ENCODE measurements at regions not wholly inside any gene's neighbourhood (a gene's known extent, or its start where the extent isn't known, plus 50 kb on each side); places are given as distances from the start of the nearest gene placed in this dataset.

DNA sequence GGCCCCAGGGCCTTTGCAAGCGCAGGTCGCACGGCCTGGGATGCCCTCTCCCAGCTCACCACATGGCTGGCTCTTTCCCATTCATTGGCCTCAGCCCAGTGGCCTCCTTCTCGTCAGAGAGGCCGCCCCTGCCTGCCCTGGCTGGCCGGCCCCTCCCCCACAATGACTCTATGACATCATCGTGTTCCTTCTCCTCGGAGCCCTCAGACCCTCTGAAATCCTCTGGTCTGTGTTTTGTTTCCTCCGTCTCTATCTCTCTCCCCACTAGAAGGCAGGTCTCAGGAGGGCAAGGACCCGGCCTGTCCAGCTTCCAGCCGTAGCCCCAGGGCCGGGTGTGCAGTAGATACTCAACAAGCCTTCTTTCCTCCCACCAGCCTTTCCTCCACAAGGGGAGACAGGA, 164.8 kb upstream of the FOXF1 start:
- Histone ChIP-seq H3K27ac (no peak overlapping the region), H3K4me3 (no peak overlapping the region), H3K9me3 (no peaks in the 10 kb centered on the region), H3K4me1 (no peaks in the 10 kb centered on the region), H3K4me2 (no peak overlapping the region)
- TF ChIP-seq RAD21 (conservative IDR thresholded peaks at IDR 0.05 in 1 of 2, IDR thresholded peaks at IDR 0.05 in 1 of 2) (no peak), POLR2AphosphoS2 (conservative IDR thresholded peaks at IDR 0.05; ENCODE audit: low read length) (no peak), CHD2 (IDR thresholded peaks at IDR 0.05; ENCODE audit: low read length, partially characterized antibody) (no peak), NFE2L2 (conservative IDR thresholded peaks at IDR 0.05; ENCODE audit: low read length) (no peak), ESRRA (IDR thresholded peaks at IDR 0.05; ENCODE audit: borderline replicate concordance, low read length) (no peak), HEYL (CRISPR knock-in tag; IDR thresholded peaks at IDR 0.05) (no peak), EHF (CRISPR knock-in tag; IDR thresholded peaks at IDR 0.05) (no peak), JUN (IDR thresholded peaks at IDR 0.05) (no peak), ZSCAN20 (CRISPR knock-in tag; IDR thresholded peaks at IDR 0.05) (no peak), RCOR1 (IDR thresholded peaks at IDR 0.05; ENCODE audit: low read depth, low read length) (no peak), PHF8 (IDR thresholded peaks at IDR 0.05; ENCODE audit: borderline replicate concordance, low read depth) (no peak), HDAC2 (IDR thresholded peaks at IDR 0.05) (no peak)
- TF ChIP-seq, protein P1, sequence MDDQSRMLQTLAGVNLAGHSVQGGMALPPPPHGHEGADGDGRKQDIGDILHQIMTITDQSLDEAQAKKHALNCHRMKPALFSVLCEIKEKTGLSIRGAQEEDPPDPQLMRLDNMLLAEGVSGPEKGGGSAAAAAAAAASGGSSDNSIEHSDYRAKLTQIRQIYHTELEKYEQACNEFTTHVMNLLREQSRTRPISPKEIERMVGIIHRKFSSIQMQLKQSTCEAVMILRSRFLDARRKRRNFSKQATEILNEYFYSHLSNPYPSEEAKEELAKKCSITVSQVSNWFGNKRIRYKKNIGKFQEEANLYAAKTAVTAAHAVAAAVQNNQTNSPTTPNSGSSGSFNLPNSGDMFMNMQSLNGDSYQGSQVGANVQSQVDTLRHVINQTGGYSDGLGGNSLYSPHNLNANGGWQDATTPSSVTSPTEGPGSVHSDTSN (IDR thresholded peaks at IDR 0.05), result no peak
- 18% methylated on average over 9 of the region's 12 CpGs for WGBS (ENCODE audit: missing lambda C conversion rate)
- ChIA-PET CTCF (interaction anchor here (5.8 kb wide), 1 partner anchor 173 kb away, joined by 30 read pairs; no protein-coding TSS in a partner anchor), POLR2A (no interaction called here)
- DNase-seq (ENCODE audit: low read depth in 1 of 2, low spot score in 1 of 2) (no peak), ATAC-seq (no peak), FAIRE-seq (no peak)

- no peaks in the 10 kb centered on the region for H3K9me3 ChIP-seq
- no peak overlapping the region for H3K4me3 ChIP-seq
- H3K4me2 ChIP-seq, result no peak overlapping the region
- DNase-seq (ENCODE audit: low read depth in 1 of 2, low spot score in 1 of 2), result no peak
- ATAC-seq, result no peak
- ChIA-PET CTCF (interaction anchor here (5.8 kb wide), 1 partner anchor 172 kb away, joined by 30 read pairs; no protein-coding TSS in a partner anchor), POLR2A (no interaction called here)
- WGBS (ENCODE audit: missing lambda C conversion rate), result 23% methylated on average over 7 of the region's 7 CpGs
- H3K4me1 ChIP-seq, result no peaks in the 10 kb centered on the region
- FAIRE-seq, result no peak
- H3K27ac ChIP-seq, result no peak overlapping the region
- TF ChIP-seq EHF (CRISPR knock-in tag; IDR thresholded peaks at IDR 0.05), result no peak
- no peak for TF ChIP-seq FOSL2 (IDR thresholded peaks at IDR 0.05)
- no peak for TF ChIP-seq FOSL2 (CRISPR knock-in tag; IDR thresholded peaks at IDR 0.05)
- no peak for TF ChIP-seq HDAC2 (IDR thresholded peaks at IDR 0.05)
Observed at GRCh38 chr16:86346034-86346433, 164.3 kb upstream of the FOXF1 start.

DNA sequence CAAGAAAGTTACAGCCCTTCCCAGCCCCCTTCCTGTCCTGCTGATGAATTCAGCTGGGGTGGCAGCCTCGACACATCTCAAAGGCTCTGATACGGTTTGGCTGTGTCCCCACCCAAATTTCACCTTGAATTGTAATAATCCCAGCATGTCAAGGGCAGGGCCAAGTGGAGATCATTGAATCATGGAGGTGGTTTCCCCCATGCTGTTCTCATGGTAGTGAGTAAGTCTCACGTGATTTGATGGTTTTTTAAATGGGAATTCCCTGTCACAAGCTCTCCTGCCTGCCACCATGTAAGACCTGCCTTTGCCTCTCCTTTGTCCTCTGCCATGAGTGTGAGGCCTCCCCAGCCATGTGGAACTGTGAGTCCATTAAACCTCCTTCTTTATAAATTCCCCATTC, 163.2 kb upstream of the FOXF1 start:
- Histone ChIP-seq H3K4me2 (no peak overlapping the region), H3K4me1 (no peaks in the 10 kb centered on the region), H3K4me3 (no peak overlapping the region), H3K27ac (no peak overlapping the region), H3K9me3 (no peaks in the 10 kb centered on the region)
- 6% methylated on average over 3 of the region's 3 CpGs for WGBS (ENCODE audit: missing lambda C conversion rate)
- CTCF ChIA-PET, result interaction anchor here (1.6 to 5.8 kb wide), 2 partner anchors 30 to 171 kb away, joined by 3 to 30 read pairs; no protein-coding TSS in a partner anchor
- ATAC-seq, result no peak
- POLR2A ChIA-PET, result no interaction called here
- no peak for DNase-seq (ENCODE audit: low read depth in 1 of 2, low spot score in 1 of 2)
- no peak for TF ChIP-seq BHLHE40 (IDR thresholded peaks at IDR 0.05; ENCODE audit: low read depth, low read length)
- no peak for TF ChIP-seq ZSCAN20 (CRISPR knock-in tag; IDR thresholded peaks at IDR 0.05)
- no peak for TF ChIP-seq RFX5 (IDR thresholded peaks at IDR 0.05)
- FAIRE-seq, result no peak

DNA sequence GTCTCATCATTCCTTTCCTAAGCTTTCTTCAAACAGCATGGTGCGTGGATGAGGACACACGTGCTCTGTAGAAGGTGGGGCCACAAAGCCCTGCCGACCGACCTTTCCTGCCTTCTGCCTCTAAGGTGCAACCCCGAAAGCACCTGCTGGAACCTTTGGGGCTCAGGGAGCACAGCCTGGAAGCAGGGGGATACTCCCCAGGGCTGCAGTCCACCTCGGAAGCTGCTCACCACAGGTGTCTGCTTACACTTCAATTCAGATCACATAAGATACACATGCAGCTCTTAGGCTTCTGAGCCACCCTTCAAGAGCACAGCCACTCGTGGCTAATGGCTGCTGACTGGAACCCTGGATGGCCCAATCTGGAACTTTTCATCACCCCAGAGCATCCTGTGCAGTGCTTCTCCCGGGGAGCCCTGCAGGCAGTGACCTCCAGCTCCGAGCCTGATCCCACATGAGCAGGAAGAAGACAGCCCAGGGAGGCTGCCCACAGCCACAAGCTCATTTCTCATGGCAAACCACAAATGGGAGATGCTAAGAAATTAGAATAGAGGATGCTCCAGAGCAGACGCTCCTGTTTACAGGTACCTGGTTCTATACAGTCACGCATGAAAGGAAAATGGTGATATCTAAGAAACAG, 162.3 kb upstream of the FOXF1 start:
- no peaks in the 10 kb centered on the region for H3K9me3 ChIP-seq
- 37% methylated on average over 8 of the region's 11 CpGs for WGBS (ENCODE audit: missing lambda C conversion rate)
- no peak overlapping the region for H3K4me2 ChIP-seq
- CTCF ChIA-PET, result interaction anchor here (1.6 to 5.8 kb wide), 3 partner anchors 31 to 526 kb away, joined by 3 to 30 read pairs (median 3); no protein-coding TSS in a partner anchor
- ATAC-seq (no peak), DNase-seq (ENCODE audit: low read depth in 1 of 2, low spot score in 1 of 2) (no peak), FAIRE-seq (no peak)
- H3K4me1 ChIP-seq, result no peaks in the 10 kb centered on the region
- no peak for TF ChIP-seq HDAC2 (IDR thresholded peaks at IDR 0.05)
- TF ChIP-seq CHD4 (IDR thresholded peaks at IDR 0.05; ENCODE audit: borderline replicate concordance), result no peak
- no peak for TF ChIP-seq HOXA7 (CRISPR knock-in tag; IDR thresholded peaks at IDR 0.05)
- TF ChIP-seq GATA3 (IDR thresholded peaks at IDR 0.05; ENCODE audit: borderline replicate concordance), result no peak
- no peak for TF ChIP-seq KDM1A (IDR thresholded peaks at IDR 0.05; ENCODE audit: low read depth)
- TF ChIP-seq ZNF302 (CRISPR knock-in tag; IDR thresholded peaks at IDR 0.05), result no peak
- TF ChIP-seq, protein P2, sequence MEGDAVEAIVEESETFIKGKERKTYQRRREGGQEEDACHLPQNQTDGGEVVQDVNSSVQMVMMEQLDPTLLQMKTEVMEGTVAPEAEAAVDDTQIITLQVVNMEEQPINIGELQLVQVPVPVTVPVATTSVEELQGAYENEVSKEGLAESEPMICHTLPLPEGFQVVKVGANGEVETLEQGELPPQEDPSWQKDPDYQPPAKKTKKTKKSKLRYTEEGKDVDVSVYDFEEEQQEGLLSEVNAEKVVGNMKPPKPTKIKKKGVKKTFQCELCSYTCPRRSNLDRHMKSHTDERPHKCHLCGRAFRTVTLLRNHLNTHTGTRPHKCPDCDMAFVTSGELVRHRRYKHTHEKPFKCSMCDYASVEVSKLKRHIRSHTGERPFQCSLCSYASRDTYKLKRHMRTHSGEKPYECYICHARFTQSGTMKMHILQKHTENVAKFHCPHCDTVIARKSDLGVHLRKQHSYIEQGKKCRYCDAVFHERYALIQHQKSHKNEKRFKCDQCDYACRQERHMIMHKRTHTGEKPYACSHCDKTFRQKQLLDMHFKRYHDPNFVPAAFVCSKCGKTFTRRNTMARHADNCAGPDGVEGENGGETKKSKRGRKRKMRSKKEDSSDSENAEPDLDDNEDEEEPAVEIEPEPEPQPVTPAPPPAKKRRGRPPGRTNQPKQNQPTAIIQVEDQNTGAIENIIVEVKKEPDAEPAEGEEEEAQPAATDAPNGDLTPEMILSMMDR (IDR thresholded peaks at IDR 0.05), result no peak
- TF ChIP-seq, protein P3, sequence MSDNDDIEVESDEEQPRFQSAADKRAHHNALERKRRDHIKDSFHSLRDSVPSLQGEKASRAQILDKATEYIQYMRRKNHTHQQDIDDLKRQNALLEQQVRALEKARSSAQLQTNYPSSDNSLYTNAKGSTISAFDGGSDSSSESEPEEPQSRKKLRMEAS (IDR thresholded peaks at IDR 0.05), result no peak
- TF ChIP-seq, protein P4, sequence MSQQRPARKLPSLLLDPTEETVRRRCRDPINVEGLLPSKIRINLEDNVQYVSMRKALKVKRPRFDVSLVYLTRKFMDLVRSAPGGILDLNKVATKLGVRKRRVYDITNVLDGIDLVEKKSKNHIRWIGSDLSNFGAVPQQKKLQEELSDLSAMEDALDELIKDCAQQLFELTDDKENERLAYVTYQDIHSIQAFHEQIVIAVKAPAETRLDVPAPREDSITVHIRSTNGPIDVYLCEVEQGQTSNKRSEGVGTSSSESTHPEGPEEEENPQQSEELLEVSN (IDR thresholded peaks at IDR 0.05; ENCODE audit: borderline replicate concordance, low read depth), result no peak
- no peak for TF ChIP-seq POLR2AphosphoS2 (conservative IDR thresholded peaks at IDR 0.05; ENCODE audit: low read length)
- no peak for TF ChIP-seq BCL3 (IDR thresholded peaks at IDR 0.05)
- TF ChIP-seq RFX5 (IDR thresholded peaks at IDR 0.05), result no peak
- no peak for TF ChIP-seq ESRRA (IDR thresholded peaks at IDR 0.05; ENCODE audit: borderline replicate concordance, low read length)
- TF ChIP-seq EP300 (IDR thresholded peaks at IDR 0.05), result no peak
- TF ChIP-seq NFE2L2 (conservative IDR thresholded peaks at IDR 0.05; ENCODE audit: low read length), result no peak
- H3K4me3 ChIP-seq, result no peak overlapping the region
- H3K27ac ChIP-seq, result no peak overlapping the region
- POLR2A ChIA-PET, result no interaction called here

Measured in A549 (cell line).